ENCODE measurements at regions not wholly inside any gene's neighbourhood (a gene's known extent, or its start where the extent isn't known, plus 50 kb on each side); places are given as distances from the start of the nearest gene placed in this dataset.

GRCh38 chr2:35989503-35989902 lies 366.1 kb upstream of the CRIM1 start:
- TF ChIP-seq CTCF (conservative IDR thresholded peaks at IDR 0.05; ENCODE audit: low read depth, low read length) (no peak), EZH2 (IDR thresholded peaks at IDR 0.05; ENCODE audit: borderline replicate concordance, low read depth, low read length, poor library complexity, severe bottlenecking) (no peak)
